HG03196 (cell line): ENCODE measurements at regions not wholly inside any gene's neighbourhood (a gene's known extent, or its start where the extent isn't known, plus 50 kb on each side); places are given as distances from the start of the nearest gene placed in this dataset.

Source experiments
- ATAC-seq: cut with Tn5 transposase; IDR thresholded peaks from one replicate; pipeline ENCODE4 v1.9.1; 2021; ENCODE audit not compliant: unreplicated experiment

GRCh38 chr12:4030929-4031702, 157.9 kb upstream of the PARP11 start:
- ATAC-seq, result peak; percentile 71

GRCh38 chr12:4027412-4027811, 154.2 kb upstream of the PARP11 start:
- ATAC-seq, result no peak

DNA sequence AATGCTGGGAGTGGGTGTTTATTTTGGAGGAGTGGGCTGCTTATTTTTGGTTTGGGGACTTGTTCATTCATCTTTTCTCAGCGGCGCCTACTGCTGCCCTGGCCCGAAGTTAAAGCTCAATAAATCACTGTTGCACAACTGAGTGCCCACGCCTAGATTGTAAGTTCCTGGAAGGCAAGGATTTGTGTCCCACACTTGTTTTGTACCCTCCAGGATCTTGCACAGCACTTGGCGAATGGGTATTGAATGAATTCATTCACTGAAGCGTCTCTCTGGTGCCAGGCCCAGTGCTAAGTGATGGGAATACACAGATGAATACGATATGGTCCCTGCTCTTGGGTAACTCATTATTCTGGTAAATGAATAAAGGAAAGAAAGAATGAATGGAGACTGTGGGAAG, 153.3 kb upstream of the PARP11 start:
- no peak for ATAC-seq

GRCh38 chr12:4026020-4026358, 152.8 kb upstream of the PARP11 start:
- no peak for ATAC-seq

GRCh38 chr12:4025181-4026019, 152.2 kb upstream of the PARP11 start:
- no peak for ATAC-seq

- ATAC-seq, result no peak
Measured at GRCh38 chr12:4024701-4025100, 151.5 kb upstream of the PARP11 start.

DNA sequence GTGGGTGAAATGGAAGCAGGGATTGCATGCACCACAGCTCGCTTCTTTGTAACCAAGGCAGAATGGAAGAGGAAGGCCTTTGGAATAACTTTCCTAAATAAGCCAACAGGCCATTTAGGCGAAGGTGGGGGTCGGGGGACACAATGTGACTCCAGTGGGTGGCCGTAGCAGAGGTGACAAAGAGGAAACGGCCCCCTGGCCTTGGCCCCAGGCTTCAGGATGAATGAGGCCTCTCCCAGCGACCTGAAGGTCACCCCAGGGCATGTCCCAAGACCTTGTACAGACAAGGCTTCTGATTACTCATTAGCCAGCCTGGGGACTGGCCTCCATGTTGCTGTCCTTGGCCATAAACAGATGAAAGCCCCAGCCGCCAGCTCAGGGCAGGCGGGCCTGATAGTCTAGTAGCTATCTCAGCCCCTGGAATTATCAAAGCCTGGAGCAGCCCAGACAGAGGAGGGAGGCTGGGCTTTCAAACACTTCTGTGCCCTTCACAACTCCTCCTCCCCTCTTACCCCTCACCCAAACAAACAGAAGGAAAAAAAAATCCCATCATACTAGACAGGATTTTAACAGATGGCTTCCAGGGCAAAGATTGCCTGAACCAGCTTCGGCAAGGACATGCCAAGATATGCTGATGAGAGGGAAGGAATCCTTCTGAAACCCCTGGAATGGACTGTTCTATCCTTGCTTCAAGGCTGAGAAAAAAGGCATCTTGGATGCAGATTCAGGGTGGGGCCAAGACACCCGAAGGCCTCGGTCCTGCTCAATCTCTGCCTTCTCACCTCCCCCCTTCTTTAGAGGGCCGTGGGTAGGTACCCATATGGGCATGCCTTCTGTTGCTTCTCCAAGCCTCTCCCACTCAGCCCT, 142.3 kb upstream of the PARP11 start:
- no peak for ATAC-seq

- ATAC-seq, result no peak
Measured at GRCh38 chr12:4014858-4015224, 141.6 kb upstream of the PARP11 start.

DNA sequence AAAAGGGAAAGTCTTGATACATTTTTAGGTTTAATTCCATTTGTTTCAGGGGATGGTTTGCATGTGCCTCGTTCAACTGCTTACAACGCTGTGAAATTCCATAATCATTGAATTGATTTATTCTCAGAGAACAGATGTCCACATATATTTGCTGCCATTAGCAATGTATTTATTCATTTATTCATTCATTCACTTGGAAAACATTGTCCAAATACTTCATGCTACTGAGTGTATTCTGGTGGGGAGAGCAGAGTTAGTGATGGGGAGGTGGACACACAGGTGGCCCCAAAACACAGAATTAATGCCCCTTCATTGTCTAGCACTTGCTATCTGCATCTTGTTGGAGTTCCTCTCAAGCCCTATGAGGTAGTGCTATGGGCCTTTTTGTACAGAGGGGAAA, 141.2 kb upstream of the PARP11 start:
- ATAC-seq, result no peak

- no peak for ATAC-seq
Measured at GRCh38 chr12:4012977-4013968, 140.1 kb upstream of the PARP11 start.

- ATAC-seq, result no peak
Measured at GRCh38 chr12:4012073-4012472, 138.9 kb upstream of the PARP11 start.

DNA sequence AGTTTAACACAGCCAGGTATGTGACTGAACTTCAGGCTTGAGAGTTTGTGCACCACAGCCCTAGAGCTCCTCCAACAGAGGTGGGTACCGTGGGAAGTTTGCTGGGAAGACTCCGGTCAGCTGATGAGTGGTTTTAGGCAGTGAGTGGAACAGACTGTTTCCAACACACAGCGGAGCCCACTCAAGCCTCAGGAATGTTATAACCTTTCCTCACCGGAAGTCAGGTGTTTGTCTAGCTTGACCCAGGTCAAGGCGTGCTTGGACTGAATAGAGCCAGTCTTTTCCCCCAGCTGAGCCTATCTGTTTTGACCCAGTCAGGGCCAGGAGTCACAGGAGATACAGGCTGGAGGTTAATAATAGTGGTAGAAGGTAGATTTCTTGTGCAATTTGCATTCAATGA, 138.4 kb upstream of the PARP11 start:
- no peak for ATAC-seq

- no peak for ATAC-seq
Measured at GRCh38 chr12:4009979-4010704, 136.9 kb upstream of the PARP11 start.

DNA sequence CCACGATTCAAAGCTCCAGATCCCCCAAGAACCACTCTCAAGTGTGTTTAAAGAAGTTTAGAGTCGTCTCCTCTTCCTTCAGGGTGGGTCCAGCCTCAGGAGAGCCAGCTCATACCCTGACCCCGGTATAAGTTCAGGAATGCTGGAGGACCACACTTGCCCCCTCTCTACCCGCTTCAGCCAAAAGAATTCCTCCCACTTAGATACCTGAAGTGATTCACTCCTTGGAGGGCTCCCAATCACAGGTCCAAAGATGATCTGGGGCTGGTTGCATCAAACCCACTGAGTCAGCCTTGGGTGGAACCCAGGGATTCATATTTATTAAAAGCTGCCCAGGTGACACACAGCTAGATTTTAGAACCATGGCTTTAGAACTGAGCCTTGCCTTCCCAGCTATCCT, 133.5 kb upstream of the PARP11 start:
- no peak for ATAC-seq

- ATAC-seq, result no peak
Measured at GRCh38 chr12:4005851-4006430, 132.7 kb upstream of the PARP11 start.

DNA sequence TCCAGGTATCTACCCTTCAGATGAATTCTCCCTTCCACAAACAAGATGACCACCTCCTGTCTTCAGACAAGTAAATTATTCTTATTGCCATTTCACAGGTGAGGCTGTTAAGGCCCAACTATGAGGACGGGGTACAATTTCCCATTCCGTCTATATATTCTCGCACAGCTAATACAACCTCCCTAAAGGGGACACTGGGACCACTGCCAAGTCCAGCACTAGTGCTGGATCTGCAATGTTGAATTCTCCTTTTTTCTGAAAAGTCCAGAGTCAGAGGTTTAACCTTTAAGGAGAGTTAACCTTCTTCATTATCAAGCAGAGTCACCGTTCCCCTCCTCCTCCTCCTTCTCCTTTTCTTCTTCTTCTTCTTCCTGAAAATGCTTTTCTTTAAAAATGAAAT, 130.4 kb upstream of the PARP11 start:
- ATAC-seq, result no peak

GRCh38 chr12:4002601-4003000, 129.4 kb upstream of the PARP11 start:
- no peak for ATAC-seq

DNA sequence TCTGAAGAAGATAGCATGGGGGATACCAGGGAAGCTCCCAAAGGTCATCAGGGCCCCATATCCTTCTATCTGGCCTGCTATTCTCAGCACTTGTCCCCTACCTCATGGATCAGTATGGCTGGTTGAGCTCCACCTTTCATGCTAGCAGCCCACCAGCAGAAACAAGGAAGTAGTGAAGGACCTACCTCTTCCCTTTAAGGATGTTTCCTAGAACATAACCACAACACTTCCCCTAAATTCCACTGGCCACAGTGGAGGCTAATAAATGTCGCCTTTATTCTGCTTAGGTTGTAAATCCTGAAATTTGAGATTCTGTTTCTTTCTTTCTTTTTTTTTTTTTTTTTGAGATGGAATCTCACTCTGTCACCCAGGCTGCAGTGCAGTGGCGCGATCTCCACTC, 128.6 kb upstream of the PARP11 start:
- ATAC-seq, result no peak

- ATAC-seq, result no peak
Measured at GRCh38 chr12:4001031-4001430, 127.8 kb upstream of the PARP11 start.
